ENCODE measurements at regions not wholly inside any gene's neighbourhood (a gene's known extent, or its start where the extent isn't known, plus 50 kb on each side); places are given as distances from the start of the nearest gene placed in this dataset.

GRCh38 chr3:99549220-99549619 lies 89.2 kb upstream of the COL8A1 start:
- TF ChIP-seq EZH2 (IDR thresholded peaks at IDR 0.05; ENCODE audit: borderline replicate concordance, low read depth, low read length, poor library complexity, severe bottlenecking), result no peak
- TF ChIP-seq CTCF (conservative IDR thresholded peaks at IDR 0.05; ENCODE audit: low read depth, low read length), result no peak
- no peaks in the 10 kb centered on the region for H3K9me3 ChIP-seq (ENCODE audit: low read depth, low read length, poor library complexity, severe bottlenecking)
- ChIA-PET CTCF (no interaction called here), POLR2A (ENCODE audit: low non-redundant PET) (no interaction called here)
- intact Hi-C loops (cut with micrococcal nuclease; ENCODE audit: unreplicated experiment), result no loop called here
- no peaks in the 10 kb centered on the region for H3K27me3 ChIP-seq (replicated peaks; ENCODE audit: insufficient read depth, low read depth, low read length, poor library complexity)
- H3K27ac ChIP-seq (ENCODE audit: low read depth, low read length, poor library complexity, severe bottlenecking), result no peak overlapping the region
- H3K4me1 ChIP-seq (ENCODE audit: insufficient read depth, low read length, poor library complexity, severe bottlenecking), result peaks cover 6% of the 10 kb centered on the region
- no peak for DNase-seq (ENCODE audit: low spot score)
- H3K4me3 ChIP-seq (ENCODE audit: low read depth, low read length, poor library complexity, severe bottlenecking), result no peak overlapping the region
- H3K36me3 ChIP-seq (ENCODE audit: insufficient read depth, low read length, poor library complexity, severe bottlenecking), result no peaks in the 10 kb centered on the region
- no TSS peak for BruUV-seq (replicated peaks)

- TF ChIP-seq CTCF (conservative IDR thresholded peaks at IDR 0.05; ENCODE audit: low read depth, low read length) (no peak), EZH2 (IDR thresholded peaks at IDR 0.05; ENCODE audit: borderline replicate concordance, low read depth, low read length, poor library complexity, severe bottlenecking) (no peak)
- CTCF ChIA-PET, result no interaction called here
- DNase-seq (ENCODE audit: low spot score), result no peak
- Histone ChIP-seq H3K27me3 (replicated peaks; ENCODE audit: insufficient read depth, low read depth, low read length, poor library complexity) (no peaks in the 10 kb centered on the region), H3K36me3 (ENCODE audit: insufficient read depth, low read length, poor library complexity, severe bottlenecking) (no peaks in the 10 kb centered on the region), H3K4me1 (ENCODE audit: insufficient read depth, low read length, poor library complexity, severe bottlenecking) (peaks cover 6% of the 10 kb centered on the region), H3K9me3 (ENCODE audit: low read depth, low read length, poor library complexity, severe bottlenecking) (no peaks in the 10 kb centered on the region), H3K27ac (ENCODE audit: low read depth, low read length, poor library complexity, severe bottlenecking) (no peak overlapping the region), H3K4me3 (ENCODE audit: low read depth, low read length, poor library complexity, severe bottlenecking) (no peak overlapping the region)
- intact Hi-C loops (cut with micrococcal nuclease; ENCODE audit: unreplicated experiment), result no loop called here
- POLR2A ChIA-PET (ENCODE audit: low non-redundant PET), result no interaction called here
- no TSS peak for BruUV-seq (replicated peaks)
Observed at GRCh38 chr3:99548674-99549073, 89.7 kb upstream of the COL8A1 start.

GRCh38 chr3:99545941-99546580 lies 92.3 kb upstream of the COL8A1 start:
- Histone ChIP-seq H3K36me3 (ENCODE audit: insufficient read depth, low read length, poor library complexity, severe bottlenecking) (no peaks in the 10 kb centered on the region), H3K27ac (ENCODE audit: low read depth, low read length, poor library complexity, severe bottlenecking) (no peak overlapping the region), H3K4me3 (ENCODE audit: low read depth, low read length, poor library complexity, severe bottlenecking) (no peak overlapping the region), H3K4me1 (ENCODE audit: insufficient read depth, low read length, poor library complexity, severe bottlenecking) (peaks cover 6% of the 10 kb centered on the region), H3K27me3 (replicated peaks; ENCODE audit: insufficient read depth, low read depth, low read length, poor library complexity) (no peaks in the 10 kb centered on the region), H3K9me3 (ENCODE audit: low read depth, low read length, poor library complexity, severe bottlenecking) (no peaks in the 10 kb centered on the region)
- CTCF ChIA-PET, result interaction anchor here (0.6 kb wide), 1 partner anchor 286 kb away, joined by 3 read pairs; no protein-coding TSS in a partner anchor
- POLR2A ChIA-PET (ENCODE audit: low non-redundant PET), result no interaction called here
- TF ChIP-seq CTCF (conservative IDR thresholded peaks at IDR 0.05; ENCODE audit: low read depth, low read length) (no peak), EZH2 (IDR thresholded peaks at IDR 0.05; ENCODE audit: borderline replicate concordance, low read depth, low read length, poor library complexity, severe bottlenecking) (no peak)
- BruUV-seq (replicated peaks), result no TSS peak
- intact Hi-C loops (cut with micrococcal nuclease; ENCODE audit: unreplicated experiment), result no loop called here
- DNase-seq (ENCODE audit: low spot score), result no peak
